ENCODE measurements at regions not wholly inside any gene's neighbourhood (a gene's known extent, or its start where the extent isn't known, plus 50 kb on each side); places are given as distances from the start of the nearest gene placed in this dataset.

DNA sequence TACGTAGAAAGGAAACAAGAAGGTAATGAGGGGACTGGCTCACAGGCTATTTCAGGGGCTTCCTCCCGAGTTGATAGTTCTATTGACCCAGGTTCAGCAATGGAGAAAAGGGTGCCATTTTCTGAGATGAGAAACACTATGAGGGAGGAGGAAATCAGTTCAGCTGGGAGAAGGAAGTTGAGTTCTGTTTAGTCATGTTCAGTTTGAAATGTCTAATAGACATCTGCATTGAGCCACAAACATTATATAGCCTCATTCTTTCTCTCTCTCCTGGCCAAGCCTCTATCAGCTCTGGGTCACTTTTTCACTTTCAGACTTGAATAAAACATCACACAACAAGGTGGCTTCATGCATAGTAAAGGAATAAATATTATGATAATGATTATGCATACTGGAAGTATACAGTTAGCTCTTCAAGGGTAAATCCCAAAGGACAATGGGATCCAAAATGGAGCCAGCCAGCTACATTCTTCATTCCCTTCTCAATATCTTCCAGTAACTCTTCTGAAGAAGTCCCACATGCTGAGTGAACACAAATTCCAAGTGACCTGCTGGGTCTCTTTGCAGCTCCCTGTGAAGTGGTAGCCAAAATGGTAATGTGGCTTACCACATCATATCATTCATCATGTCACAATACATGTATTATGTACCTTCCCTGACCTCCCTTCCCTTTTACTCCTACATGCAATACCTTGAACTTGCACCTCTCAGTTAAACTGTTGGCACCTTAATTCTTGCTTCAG lies 80.9 kb upstream of the CD44 start:
- no peak for TF ChIP-seq POLR2A (IDR thresholded peaks at IDR 0.05; ENCODE audit: low read length)
- TF ChIP-seq GATA1 (IDR thresholded peaks at IDR 0.05; ENCODE audit: low read depth, low read length), result no peak

Measured in erythroblast (primary cell).